ENCODE measurements at regions not wholly inside any gene's neighbourhood (a gene's known extent, or its start where the extent isn't known, plus 50 kb on each side); places are given as distances from the start of the nearest gene placed in this dataset.
"Not testable (repeated sequence)": the region's sequence is repeated elsewhere in the genome, so short reads cannot be mapped to it uniquely, and the experiment has no call there.

DNA sequence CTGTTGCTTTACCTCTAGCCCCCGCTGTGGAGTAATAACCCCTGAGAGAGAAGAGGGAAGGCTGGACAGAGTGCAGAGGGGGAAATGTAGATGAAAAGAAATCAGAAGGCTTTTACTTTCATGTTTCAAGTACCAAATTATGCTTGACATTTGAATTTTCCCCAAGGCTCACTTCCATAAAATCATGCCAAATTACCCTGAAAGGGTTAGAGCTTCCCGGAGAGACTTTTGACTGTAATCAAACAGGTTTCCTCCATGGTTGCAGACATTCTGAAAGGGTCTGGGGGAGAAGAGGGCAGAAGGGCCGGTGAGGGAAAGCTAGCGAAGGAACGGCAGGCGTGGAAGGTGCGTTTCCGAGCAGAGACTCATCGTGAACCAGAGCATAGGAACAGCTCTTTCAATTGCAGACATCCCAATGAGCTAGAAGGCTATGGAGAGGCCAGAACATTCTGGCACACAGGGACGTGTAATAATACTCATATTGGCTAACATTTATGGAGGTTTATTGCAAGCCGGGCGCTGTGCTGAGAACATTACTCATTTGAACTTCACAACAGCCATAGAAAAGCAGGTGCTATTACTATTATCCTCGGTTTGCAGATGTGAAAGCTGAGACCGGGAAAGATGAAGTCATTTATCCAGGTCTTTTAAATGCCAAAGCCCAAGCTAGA lies 620.8 kb upstream of the AUTS2 start:
- ATAC-seq = peak; percentile 55
- Histone ChIP-seq H3K4me1 (peaks cover 0 to 12% (median 0%) of the 10 kb centered on the region in 3 donors), H3K4me3 (no peak overlapping the region), H3K9me3 (no peaks in the 10 kb centered on the region), H3K27me3 (no peaks in the 10 kb centered on the region), H3K36me3 (no peaks in the 10 kb centered on the region), H3K27ac (peak overlapping the region in 1 of 4 donors; percentile 10)
- 55 to 61% methylated on average over 12 to 14 of the region's 14 CpGs for WGBS, 2 donors (ENCODE audit: low coverage in 1 of 2)
- TF ChIP-seq POLR2AphosphoS5 (IDR thresholded peaks at IDR 0.05) (peak; percentile 35), EP300 (IDR thresholded peaks at IDR 0.05) (no peak), POLR2A (IDR thresholded peaks at IDR 0.05) (no peak)
- TF ChIP-seq, protein P1, sequence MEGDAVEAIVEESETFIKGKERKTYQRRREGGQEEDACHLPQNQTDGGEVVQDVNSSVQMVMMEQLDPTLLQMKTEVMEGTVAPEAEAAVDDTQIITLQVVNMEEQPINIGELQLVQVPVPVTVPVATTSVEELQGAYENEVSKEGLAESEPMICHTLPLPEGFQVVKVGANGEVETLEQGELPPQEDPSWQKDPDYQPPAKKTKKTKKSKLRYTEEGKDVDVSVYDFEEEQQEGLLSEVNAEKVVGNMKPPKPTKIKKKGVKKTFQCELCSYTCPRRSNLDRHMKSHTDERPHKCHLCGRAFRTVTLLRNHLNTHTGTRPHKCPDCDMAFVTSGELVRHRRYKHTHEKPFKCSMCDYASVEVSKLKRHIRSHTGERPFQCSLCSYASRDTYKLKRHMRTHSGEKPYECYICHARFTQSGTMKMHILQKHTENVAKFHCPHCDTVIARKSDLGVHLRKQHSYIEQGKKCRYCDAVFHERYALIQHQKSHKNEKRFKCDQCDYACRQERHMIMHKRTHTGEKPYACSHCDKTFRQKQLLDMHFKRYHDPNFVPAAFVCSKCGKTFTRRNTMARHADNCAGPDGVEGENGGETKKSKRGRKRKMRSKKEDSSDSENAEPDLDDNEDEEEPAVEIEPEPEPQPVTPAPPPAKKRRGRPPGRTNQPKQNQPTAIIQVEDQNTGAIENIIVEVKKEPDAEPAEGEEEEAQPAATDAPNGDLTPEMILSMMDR (IDR thresholded peaks at IDR 0.05) = no peak

DNA sequence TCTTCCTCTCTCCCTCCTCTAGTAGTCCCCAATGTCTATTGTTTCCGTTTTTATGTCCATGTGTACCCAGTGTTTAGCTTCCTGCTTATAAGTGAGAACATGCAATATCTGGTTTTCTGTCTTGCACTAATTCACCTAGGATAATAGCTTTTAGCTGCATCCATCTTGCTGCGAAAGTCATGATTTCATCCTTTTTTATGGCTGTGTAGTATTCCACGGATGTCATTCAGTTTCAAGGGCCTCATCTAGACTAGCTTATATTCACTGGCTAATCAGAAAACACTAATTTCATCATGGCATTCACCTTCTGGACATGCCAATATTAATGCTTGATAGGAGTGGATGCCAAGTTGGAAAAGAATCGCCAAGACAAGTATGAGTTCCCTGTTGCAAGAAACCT lies 619.6 kb upstream of the AUTS2 start:
- Histone ChIP-seq H3K4me3 (no peak overlapping the region), H3K9me3 (no peaks in the 10 kb centered on the region), H3K36me3 (no peaks in the 10 kb centered on the region), H3K27me3 (no peaks in the 10 kb centered on the region), H3K4me1 (peaks cover 0 to 12% (median 0%) of the 10 kb centered on the region in 3 donors), H3K27ac (no peak overlapping the region)
- no peak for ATAC-seq
- WGBS, 2 donors (ENCODE audit: low coverage in 1 of 2) = 92 to 100% methylated on average over 4 of the region's 4 CpGs
- TF ChIP-seq, protein P1 (IDR thresholded peaks at IDR 0.05) = no peak
- no peak for TF ChIP-seq POLR2AphosphoS5 (IDR thresholded peaks at IDR 0.05)
- no peak for TF ChIP-seq EP300 (IDR thresholded peaks at IDR 0.05)
- TF ChIP-seq POLR2A (IDR thresholded peaks at IDR 0.05) = no peak

DNA sequence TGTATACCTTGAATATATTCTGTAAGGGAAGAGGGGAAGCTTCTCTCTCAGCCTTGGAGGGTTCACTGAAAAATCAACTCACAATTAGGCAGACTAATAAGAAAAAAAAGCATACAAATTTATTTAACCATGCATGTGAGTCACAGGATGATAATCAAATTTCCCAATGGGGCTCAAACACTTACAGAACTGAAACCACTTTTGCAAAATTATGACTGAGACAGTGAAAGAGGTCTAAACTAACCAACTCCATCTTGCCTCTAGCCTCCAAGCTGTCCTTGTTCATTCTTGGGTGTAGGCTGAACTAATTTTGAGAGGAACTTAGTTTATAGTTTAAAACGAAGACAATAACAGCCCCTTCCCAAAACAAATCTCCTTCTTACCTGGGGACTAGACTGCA lies 618.3 kb upstream of the AUTS2 start:
- H3K4me3 ChIP-seq = no peak overlapping the region
- WGBS, 2 donors (ENCODE audit: low coverage in 1 of 2) = 20 to 50% methylated on average over 1 of the region's 1 CpG
- H3K27ac ChIP-seq = peak overlapping the region in 2 of 4 donors; percentile 41 to 60
- H3K4me1 ChIP-seq = peaks cover 0 to 12% (median 0%) of the 10 kb centered on the region in 3 donors
- no peaks in the 10 kb centered on the region for H3K27me3 ChIP-seq
- no peak for TF ChIP-seq POLR2AphosphoS5 (IDR thresholded peaks at IDR 0.05)
- TF ChIP-seq EP300 (IDR thresholded peaks at IDR 0.05) = no peak
- TF ChIP-seq POLR2A (IDR thresholded peaks at IDR 0.05) = no peak
- TF ChIP-seq, protein P1 (IDR thresholded peaks at IDR 0.05) = no peak
- no peaks in the 10 kb centered on the region for H3K36me3 ChIP-seq
- H3K9me3 ChIP-seq = no peaks in the 10 kb centered on the region
- no peak for ATAC-seq

DNA sequence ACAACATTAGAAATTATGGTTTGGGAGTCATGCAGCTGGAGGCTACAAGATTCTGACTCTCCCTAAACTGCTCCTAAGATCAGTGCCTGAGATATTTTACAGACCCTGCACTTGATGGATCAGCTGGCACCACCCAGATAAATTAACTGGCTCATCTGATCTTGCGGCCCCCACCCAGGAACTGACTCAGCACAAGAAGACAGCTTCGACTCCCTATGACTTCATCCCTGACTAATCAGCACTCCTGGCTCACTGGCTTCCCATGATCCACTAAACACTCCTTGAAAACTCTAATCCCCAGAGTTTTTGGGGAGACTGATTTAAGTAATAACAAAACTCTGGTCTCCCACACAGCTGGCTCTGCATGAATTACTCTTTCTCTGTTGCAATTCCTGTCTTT lies 617.8 kb upstream of the AUTS2 start:
- not testable (repeated sequence) for H3K4me3 ChIP-seq, H3K27me3 ChIP-seq, H3K36me3 ChIP-seq, H3K9me3 ChIP-seq
- WGBS, 2 donors (ENCODE audit: low coverage in 1 of 2) = 13% methylated on average over 2 of the region's 2 CpGs; no CpG with 5 or more reads in 1 of the 2 donors
- peak overlapping the region in 2 of 4 donors; percentile 41 to 60 for H3K27ac ChIP-seq
- peaks cover 0 to 12% (median 0%) of the 10 kb centered on the region in 3 donors for H3K4me1 ChIP-seq
- peak; percentile 57 for ATAC-seq

DNA sequence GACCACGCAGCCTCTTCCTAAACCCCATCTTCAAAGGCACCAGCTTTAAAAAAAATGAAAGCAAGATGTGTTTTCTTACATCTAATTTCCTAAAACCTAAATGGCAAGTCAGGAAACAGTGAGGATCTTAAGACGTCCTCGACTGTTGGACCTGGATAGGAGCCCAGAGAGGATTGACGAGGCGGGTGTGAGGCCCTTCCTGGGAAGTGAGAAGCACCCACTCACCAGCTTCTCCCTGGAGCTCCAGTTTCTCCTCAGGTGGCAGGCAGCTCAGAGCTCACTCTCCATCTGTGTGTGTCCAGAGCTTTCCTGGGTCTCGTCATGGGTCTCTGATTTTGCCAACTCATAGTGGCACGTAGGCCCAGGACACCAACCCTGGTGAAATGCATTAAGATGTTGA lies 614.0 kb upstream of the AUTS2 start:
- Histone ChIP-seq H3K4me3 (no peak overlapping the region), H3K9me3 (peaks cover 0 to 11% (median 0%) of the 10 kb centered on the region in 3 donors), H3K27ac (no peak overlapping the region), H3K27me3 (no peaks in the 10 kb centered on the region), H3K4me1 (no peaks in the 10 kb centered on the region), H3K36me3 (no peaks in the 10 kb centered on the region)
- TF ChIP-seq POLR2A (IDR thresholded peaks at IDR 0.05) = no peak
- TF ChIP-seq, protein P1 (IDR thresholded peaks at IDR 0.05) = no peak
- no peak for TF ChIP-seq POLR2AphosphoS5 (IDR thresholded peaks at IDR 0.05)
- no peak for TF ChIP-seq EP300 (IDR thresholded peaks at IDR 0.05)
- ATAC-seq = no peak
- WGBS, 2 donors (ENCODE audit: low coverage in 1 of 2) = 27 to 41% methylated on average over 5 to 6 of the region's 7 CpGs

Data from gastroesophageal sphincter (tissue), 4 donors.